BLaER1 (cell line): ENCODE measurements at regions not wholly inside any gene's neighbourhood (a gene's known extent, or its start where the extent isn't known, plus 50 kb on each side); places are given as distances from the start of the nearest gene placed in this dataset.

Experiments
- H3K27ac ChIP-seq: shearing (Covaris generic); formaldehyde crosslinking; 2 replicates; pipeline ENCODE4 v1.8.1; 2022
- H3K27me3 ChIP-seq: shearing (Covaris generic); formaldehyde crosslinking; 2 replicates; pipeline ENCODE4 v1.8.1; 2022
- H3K36me3 ChIP-seq: shearing (Covaris generic); formaldehyde crosslinking; 2 replicates; pipeline ENCODE4 v1.8.1; 2022
- H3K4me1 ChIP-seq: shearing (Covaris generic); formaldehyde crosslinking; 2 replicates; pipeline ENCODE4 v1.8.1; 2022
- H3K4me2 ChIP-seq: shearing (Covaris generic); formaldehyde crosslinking; 2 replicates; pipeline ENCODE4 v1.8.1; 2022
- H3K4me3 ChIP-seq: shearing (Covaris generic); formaldehyde crosslinking; 2 replicates; pipeline ENCODE4 v1.8.1; 2022
- H3K9ac ChIP-seq: shearing (Covaris generic); formaldehyde crosslinking; 2 replicates; pipeline ENCODE4 v1.8.1; 2022
- H3K9me3 ChIP-seq: shearing (Covaris generic); formaldehyde crosslinking; 2 replicates; pipeline ENCODE4 v1.8.1; 2022
- H4K20me1 ChIP-seq: shearing (Covaris generic); formaldehyde crosslinking; 2 replicates; pipeline ENCODE4 v1.8.1; 2022
- Cebpa-rat ChIP-seq: shearing (Covaris generic); IDR thresholded peaks from 2 replicates; pipeline ENCODE4 v1.8.1; 2022

- TF ChIP-seq Cebpa-rat: no peak
- Histone ChIP-seq H4K20me1 (no peaks in the 10 kb centered on the region), H3K4me3 (no peak overlapping the region), H3K4me2 (no peak overlapping the region), H3K9me3 (peaks cover 15% of the 10 kb centered on the region), H3K27ac (no peak overlapping the region), H3K36me3 (no peaks in the 10 kb centered on the region), H3K9ac (no peak overlapping the region), H3K4me1 (no peaks in the 10 kb centered on the region), H3K27me3 (no peaks in the 10 kb centered on the region)
These were observed 154.7 kb downstream of the KTN1 start for GRCh38 chr14:55734731-55735130.

GRCh38 chr14:55739967-55740648 is 160.1 kb downstream of the KTN1 start:
- Histone ChIP-seq H3K27me3 (no peaks in the 10 kb centered on the region), H3K9ac (no peak overlapping the region), H3K4me2 (no peak overlapping the region), H3K4me1 (no peaks in the 10 kb centered on the region), H3K36me3 (no peaks in the 10 kb centered on the region), H4K20me1 (no peaks in the 10 kb centered on the region), H3K27ac (no peak overlapping the region), H3K9me3 (peaks cover 18% of the 10 kb centered on the region), H3K4me3 (no peak overlapping the region)
- TF ChIP-seq Cebpa-rat: no peak

- Histone ChIP-seq H3K36me3 (no peaks in the 10 kb centered on the region), H3K9ac (no peak overlapping the region), H3K4me3 (no peak overlapping the region), H3K27ac (no peak overlapping the region), H3K4me2 (no peak overlapping the region), H3K4me1 (no peaks in the 10 kb centered on the region), H4K20me1 (no peaks in the 10 kb centered on the region), H3K27me3 (no peaks in the 10 kb centered on the region), H3K9me3 (peaks cover 14% of the 10 kb centered on the region)
- TF ChIP-seq Cebpa-rat: no peak
These were observed 160.6 kb downstream of the KTN1 start for GRCh38 chr14:55740649-55740989.

GRCh38 chr14:55741240-55741639 is 161.2 kb downstream of the KTN1 start:
- Histone ChIP-seq H3K4me3 (no peak overlapping the region), H3K4me1 (no peaks in the 10 kb centered on the region), H3K27ac (no peak overlapping the region), H3K4me2 (no peak overlapping the region), H3K36me3 (no peaks in the 10 kb centered on the region), H3K9me3 (peaks cover 8% of the 10 kb centered on the region), H3K9ac (no peak overlapping the region), H3K27me3 (no peaks in the 10 kb centered on the region), H4K20me1 (no peaks in the 10 kb centered on the region)
- no peak for TF ChIP-seq Cebpa-rat

GRCh38 chr14:55743551-55743950 is 163.5 kb downstream of the KTN1 start:
- H3K4me1 ChIP-seq: no peaks in the 10 kb centered on the region
- H3K27me3 ChIP-seq: no peaks in the 10 kb centered on the region
- H3K4me2 ChIP-seq: no peak overlapping the region
- H3K27ac ChIP-seq: no peak overlapping the region
- no peak overlapping the region for H3K9ac ChIP-seq
- no peaks in the 10 kb centered on the region for H3K36me3 ChIP-seq
- no peak overlapping the region for H3K4me3 ChIP-seq
- no peaks in the 10 kb centered on the region for H4K20me1 ChIP-seq
- TF ChIP-seq Cebpa-rat: no peak
- H3K9me3 ChIP-seq: peaks cover 4% of the 10 kb centered on the region; the same call in 1 of the 2 replicates

- no peak for TF ChIP-seq Cebpa-rat
- Histone ChIP-seq H4K20me1 (no peaks in the 10 kb centered on the region), H3K4me3 (no peak overlapping the region), H3K9me3 (peaks cover 4% of the 10 kb centered on the region; the same call in 1 of the 2 replicates), H3K9ac (no peak overlapping the region), H3K4me2 (no peak overlapping the region), H3K27me3 (no peaks in the 10 kb centered on the region), H3K27ac (no peak overlapping the region), H3K4me1 (peaks cover 6% of the 10 kb centered on the region), H3K36me3 (no peaks in the 10 kb centered on the region)
These were observed 164.3 kb downstream of the KTN1 start for GRCh38 chr14:55744321-55744720.

- Histone ChIP-seq H3K4me1 (peaks cover 15% of the 10 kb centered on the region), H3K27ac (no peak overlapping the region), H3K27me3 (no peaks in the 10 kb centered on the region), H3K9me3 (peaks cover 4% of the 10 kb centered on the region; the same call in 1 of the 2 replicates), H4K20me1 (no peaks in the 10 kb centered on the region), H3K36me3 (no peaks in the 10 kb centered on the region), H3K4me3 (no peak overlapping the region), H3K9ac (no peak overlapping the region), H3K4me2 (no peak overlapping the region)
- no peak for TF ChIP-seq Cebpa-rat
These were observed 165.9 kb downstream of the KTN1 start for GRCh38 chr14:55745906-55746305.

- Histone ChIP-seq H3K36me3 (no peaks in the 10 kb centered on the region), H4K20me1 (no peaks in the 10 kb centered on the region), H3K4me3 (no peak overlapping the region), H3K27me3 (no peaks in the 10 kb centered on the region), H3K4me1 (peaks cover 15% of the 10 kb centered on the region), H3K27ac (no peak overlapping the region), H3K9me3 (peaks cover 4% of the 10 kb centered on the region; the same call in 1 of the 2 replicates), H3K9ac (no peak overlapping the region), H3K4me2 (no peak overlapping the region)
- TF ChIP-seq Cebpa-rat: no peak
These were observed 166.6 kb downstream of the KTN1 start for GRCh38 chr14:55746558-55746957.

GRCh38 chr14:55747186-55747585 is 167.2 kb downstream of the KTN1 start:
- no peak overlapping the region for H3K4me2 ChIP-seq
- H3K36me3 ChIP-seq: no peaks in the 10 kb centered on the region
- H3K9me3 ChIP-seq: no peaks in the 10 kb centered on the region
- no peaks in the 10 kb centered on the region for H3K27me3 ChIP-seq
- peaks cover 15% of the 10 kb centered on the region for H3K4me1 ChIP-seq
- H4K20me1 ChIP-seq: no peaks in the 10 kb centered on the region
- TF ChIP-seq Cebpa-rat: no peak
- no peak overlapping the region for H3K9ac ChIP-seq
- H3K27ac ChIP-seq: no peak overlapping the region
- H3K4me3 ChIP-seq: no peak overlapping the region

- H4K20me1 ChIP-seq: no peaks in the 10 kb centered on the region
- no peaks in the 10 kb centered on the region for H3K36me3 ChIP-seq
- TF ChIP-seq Cebpa-rat: no peak; the same call in 1 of the 2 replicates
- H3K27me3 ChIP-seq: no peaks in the 10 kb centered on the region
- no peak overlapping the region for H3K4me3 ChIP-seq
- H3K4me1 ChIP-seq: peaks cover 15% of the 10 kb centered on the region
- H3K9me3 ChIP-seq: no peaks in the 10 kb centered on the region
- H3K27ac ChIP-seq: peak overlapping the region; percentile 38
- peak overlapping the region; percentile 64 for H3K4me2 ChIP-seq
- H3K9ac ChIP-seq: 0 out of 2 replicates have a peak overlapping the region, but pooled peaks have one; percentile 6
These were observed 169.3 kb downstream of the KTN1 start for GRCh38 chr14:55749201-55749812.
